HG03571 (cell line): ENCODE measurements at regions not wholly inside any gene's neighbourhood (a gene's known extent, or its start where the extent isn't known, plus 50 kb on each side); places are given as distances from the start of the nearest gene placed in this dataset.
A peak's percentile ranks its signal among the peaks of the same experiment; 100 is the strongest.

Experiments used
- ATAC-seq: cut with Tn5 transposase; IDR thresholded peaks from one replicate; pipeline ENCODE4 v1.9.1; 2021; ENCODE audit not compliant: unreplicated experiment

DNA sequence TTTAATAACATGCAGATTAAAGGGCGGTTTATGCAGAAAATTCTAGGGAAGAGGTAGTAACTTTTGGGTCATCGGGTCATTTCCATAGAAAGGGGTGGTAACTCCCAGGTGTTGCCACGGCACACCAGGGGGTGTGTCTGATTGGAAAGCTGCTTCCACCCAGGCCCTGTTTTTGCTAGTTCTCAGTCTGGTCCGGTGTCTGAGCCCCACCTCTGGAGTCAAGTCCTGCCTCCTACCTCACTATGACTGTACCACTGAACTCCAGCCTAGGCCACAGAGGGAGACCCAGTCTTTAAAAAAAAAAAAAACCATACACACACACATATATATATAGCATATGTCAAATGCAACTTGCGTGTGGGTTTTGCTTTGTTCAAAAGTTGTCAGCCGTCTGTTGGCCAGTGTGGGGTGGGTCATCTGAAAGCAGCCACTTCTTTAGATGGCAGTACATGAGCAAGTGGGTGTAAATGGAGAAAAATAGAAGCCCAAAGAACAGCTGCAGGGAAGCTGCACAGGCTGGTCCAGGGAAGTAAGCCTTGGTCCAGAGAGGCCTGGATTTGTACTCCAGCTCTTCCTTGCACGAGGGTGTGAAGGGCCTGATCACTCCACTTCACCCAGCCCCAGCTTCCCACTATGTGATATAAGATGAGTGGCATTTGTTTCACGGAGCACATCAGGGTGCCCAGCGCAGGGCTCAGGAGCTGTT lies 110.7 kb upstream of the SPRY4 start:
- ATAC-seq = no peak

- ATAC-seq = no peak
Measured at GRCh38 chr5:142434322-142434612, 109.4 kb upstream of the SPRY4 start.

DNA sequence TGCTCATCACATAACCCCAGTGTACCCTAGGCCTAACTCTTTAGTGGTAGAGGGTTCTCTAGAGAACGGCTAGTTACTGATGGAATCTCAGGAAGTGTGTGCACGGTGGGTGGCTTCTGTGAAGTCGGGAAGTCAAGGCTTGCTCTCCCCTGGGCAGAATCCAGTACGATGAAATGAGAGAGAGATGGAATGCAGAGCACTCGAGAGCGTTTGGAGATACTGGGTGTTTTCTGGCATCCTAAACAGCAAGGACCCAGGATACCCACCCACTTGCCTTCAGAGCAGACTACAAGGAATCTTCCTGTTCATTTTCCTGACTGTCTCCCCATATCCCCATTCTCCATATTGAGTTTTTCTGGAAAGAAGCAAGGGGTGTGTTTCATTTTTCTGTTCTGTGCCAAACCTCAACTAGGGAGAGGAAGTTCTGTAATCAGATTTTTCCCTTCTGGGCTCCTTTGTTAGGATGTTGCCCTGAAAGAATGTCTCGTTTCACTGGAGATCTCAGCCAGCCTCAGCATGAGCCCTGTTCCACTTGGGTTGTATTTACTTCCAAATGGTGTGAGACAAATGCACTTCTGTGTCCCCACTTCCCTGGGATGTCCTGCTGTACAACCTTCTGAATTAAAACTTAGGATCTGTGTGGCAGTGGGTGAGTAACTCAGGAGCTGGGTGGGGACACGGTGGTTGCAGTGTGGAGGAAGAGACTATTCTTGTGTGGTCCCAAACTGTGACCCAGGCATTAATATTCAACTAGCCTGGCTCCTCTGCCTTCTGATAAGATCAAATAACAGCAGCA lies 108.9 kb upstream of the SPRY4 start:
- no peak for ATAC-seq

GRCh38 chr5:142432961-142433360 lies 108.1 kb upstream of the SPRY4 start:
- ATAC-seq = peak; percentile 41

- ATAC-seq = peak; percentile 64
Measured at GRCh38 chr5:142432369-142432863, 107.6 kb upstream of the SPRY4 start.

DNA sequence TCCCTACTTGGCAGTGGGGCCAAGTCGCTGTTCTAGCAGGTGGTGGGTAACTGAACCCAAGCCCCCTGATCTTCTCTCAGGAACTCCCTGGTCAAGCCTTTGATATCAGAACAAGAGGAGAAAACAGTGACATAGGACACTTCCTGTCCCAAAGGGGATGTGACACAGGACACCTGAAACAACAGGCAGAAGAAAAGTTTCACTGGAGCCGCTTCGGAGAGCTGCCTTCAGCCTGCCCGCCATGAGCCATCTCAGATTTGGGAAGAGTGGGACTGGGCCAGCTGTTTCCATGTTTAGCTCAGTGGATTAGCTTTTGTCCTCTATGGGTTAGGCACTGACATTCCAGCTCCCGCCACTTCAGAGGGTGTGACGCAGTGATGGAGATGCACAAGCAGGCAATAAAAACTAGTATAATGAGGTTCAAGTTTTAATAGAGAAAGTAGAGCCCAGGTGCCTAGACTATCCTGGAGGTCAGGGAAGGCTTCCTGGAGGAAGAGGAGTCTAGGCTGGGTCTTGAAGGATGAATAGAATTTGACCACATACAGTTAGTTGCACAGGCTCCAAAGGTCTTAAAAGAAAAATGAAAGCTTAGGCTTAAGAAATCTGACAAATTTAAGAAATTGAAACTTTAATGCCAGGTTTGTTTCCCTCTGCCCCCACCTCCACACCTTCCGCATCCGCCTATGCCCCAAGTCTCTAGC lies 104.1 kb upstream of the SPRY4 start:
- no peak for ATAC-seq

DNA sequence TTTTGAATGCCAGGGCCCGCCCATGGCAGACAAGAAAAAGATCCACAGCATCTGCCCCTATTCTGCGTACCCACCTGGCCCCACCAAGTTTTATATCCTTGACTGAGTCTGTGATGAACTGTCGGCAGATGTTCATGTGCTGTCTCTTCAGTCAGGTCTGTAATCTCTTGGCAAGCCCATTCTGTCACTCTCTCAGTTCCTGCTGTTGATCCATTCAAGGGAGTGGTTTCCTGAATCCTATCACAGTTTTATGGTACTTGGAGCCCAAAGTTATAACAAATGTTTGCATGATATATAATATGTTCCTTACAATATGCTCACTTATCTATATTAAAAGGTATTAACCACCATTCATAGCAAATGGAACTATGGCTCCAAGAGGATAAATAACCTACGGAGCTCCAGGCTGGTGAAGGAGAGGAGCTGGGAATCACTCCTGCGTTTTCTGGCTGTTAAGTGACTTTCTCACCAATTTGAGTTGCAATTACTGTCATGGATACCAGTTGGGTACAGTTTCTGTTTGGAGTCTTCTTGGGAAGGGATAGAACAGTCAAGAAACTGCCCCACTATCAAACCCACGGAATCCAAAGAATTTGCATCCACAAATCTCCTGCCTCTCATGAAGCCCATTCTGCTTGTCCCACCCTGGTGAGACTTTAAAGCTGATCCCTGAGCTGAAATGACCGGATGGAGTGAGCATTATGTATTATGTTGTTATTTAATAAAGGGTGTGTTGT lies 103.4 kb upstream of the SPRY4 start:
- no peak for ATAC-seq

DNA sequence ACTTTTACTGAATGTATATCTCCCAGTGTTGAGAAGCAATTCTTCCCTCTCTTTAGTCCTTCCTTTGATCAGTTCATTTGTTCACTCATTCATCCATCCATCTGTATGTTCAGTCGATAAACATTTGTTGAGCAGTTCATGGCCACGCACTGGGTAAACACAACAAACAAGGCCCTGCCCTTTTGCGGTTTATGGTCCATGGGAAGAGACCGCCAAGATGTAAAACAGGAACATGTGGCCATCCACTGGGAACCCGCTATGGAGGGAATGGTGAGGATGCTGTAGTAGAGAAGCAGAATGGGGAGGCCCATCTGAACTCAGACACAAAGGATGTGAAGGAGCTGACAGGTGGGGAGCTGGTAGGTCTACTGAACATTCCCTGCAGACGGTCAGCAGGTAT lies 102.7 kb upstream of the SPRY4 start:
- no peak for ATAC-seq

DNA sequence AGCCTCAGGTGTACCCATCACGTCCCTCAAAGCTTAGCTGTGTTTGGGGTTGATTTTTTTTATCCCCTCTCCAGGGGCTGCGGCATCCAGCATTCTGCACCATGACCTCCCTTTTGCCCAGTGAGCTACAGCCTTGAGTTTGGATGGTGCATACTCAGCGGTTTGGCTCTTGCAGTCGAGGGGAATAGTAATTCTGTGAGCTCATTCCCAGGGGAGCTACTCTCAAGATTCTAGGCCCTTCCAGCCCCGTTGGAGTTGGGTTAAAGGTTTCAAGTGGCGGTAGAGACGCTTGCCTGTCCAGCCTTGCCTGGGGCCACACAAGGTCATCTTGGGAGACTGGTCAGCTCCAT lies 102.2 kb upstream of the SPRY4 start:
- ATAC-seq = no peak

GRCh38 chr5:142426129-142427014 lies 101.6 kb upstream of the SPRY4 start:
- no peak for ATAC-seq

DNA sequence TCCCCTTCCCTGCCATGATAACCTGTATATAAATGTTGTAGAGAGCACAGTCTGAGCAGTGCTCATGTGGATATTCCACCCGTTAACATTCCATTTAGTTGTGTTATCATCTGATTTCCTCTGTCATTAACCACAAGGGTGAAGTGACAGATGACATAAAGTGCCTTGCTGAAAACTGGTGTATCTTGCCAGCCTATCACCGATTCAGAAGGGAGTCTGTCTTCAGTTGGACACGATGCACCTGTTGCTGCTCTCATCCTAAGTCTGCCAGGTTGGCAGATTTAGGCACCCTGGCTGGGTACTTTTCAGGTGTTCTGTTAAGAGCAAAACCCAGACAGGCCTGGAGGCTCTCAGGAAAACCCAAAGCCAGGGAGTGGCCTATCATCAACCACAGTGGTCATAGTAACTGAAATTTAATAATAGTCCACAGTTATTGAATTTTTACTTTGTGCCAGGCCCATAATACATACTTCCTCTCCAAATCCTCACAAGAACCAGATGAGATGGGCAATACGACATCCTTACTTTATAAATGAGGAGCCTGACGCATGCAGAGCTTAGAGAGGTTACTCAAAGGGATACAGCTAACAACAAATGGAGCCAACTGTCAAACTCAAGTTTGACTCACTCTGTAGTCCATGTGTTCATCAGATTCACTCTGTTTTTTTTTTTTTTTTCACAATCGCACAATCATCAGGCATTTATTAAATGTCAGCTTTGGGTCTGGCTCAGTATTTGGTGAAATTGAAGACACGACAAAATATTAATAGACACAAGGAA lies 100.7 kb upstream of the SPRY4 start:
- no peak for ATAC-seq

- no peak for ATAC-seq
Measured at GRCh38 chr5:142422429-142422828, 97.6 kb upstream of the SPRY4 start.

GRCh38 chr5:142421621-142422397 lies 97.0 kb upstream of the SPRY4 start:
- no peak for ATAC-seq

GRCh38 chr5:142421228-142421617 lies 96.4 kb upstream of the SPRY4 start:
- no peak for ATAC-seq

GRCh38 chr5:142420561-142421227 lies 95.9 kb upstream of the SPRY4 start:
- ATAC-seq = no peak

DNA sequence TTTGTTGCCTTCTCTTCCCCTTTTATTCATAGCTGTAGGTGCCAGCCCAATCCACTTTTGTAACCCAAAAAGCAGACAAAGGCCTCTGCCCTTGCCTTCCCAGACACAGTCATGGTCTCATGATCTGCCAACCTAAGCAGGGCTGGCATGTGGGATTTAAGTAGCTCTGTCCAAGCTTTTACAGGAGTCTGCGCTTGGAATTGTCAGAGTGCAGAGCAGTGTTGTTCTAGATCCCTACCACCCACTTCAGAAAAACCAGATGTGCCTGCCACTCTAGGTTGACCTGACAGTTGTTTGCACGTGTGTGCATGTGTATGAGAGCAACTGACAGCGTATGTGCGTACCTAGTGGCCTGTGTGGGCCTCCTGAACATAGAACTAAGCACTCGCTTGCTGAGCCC lies 87.8 kb upstream of the SPRY4 start:
- no peak for ATAC-seq

GRCh38 chr5:142411656-142412425 lies 87.0 kb upstream of the SPRY4 start:
- no peak for ATAC-seq

GRCh38 chr5:142411103-142411502 lies 86.3 kb upstream of the SPRY4 start:
- no peak for ATAC-seq
